NCI-H226 (cell line): ENCODE measurements at regions not wholly inside any gene's neighbourhood (a gene's known extent, or its start where the extent isn't known, plus 50 kb on each side); places are given as distances from the start of the nearest gene placed in this dataset.
A peak's percentile ranks its signal among the peaks of the same experiment; 100 is the strongest.

ENCODE experiments used
- DNase-seq: peaks from one replicate; pipeline ENCODE4 v3.0.0-alpha.2; 2015

GRCh38 chr15:39438799-39439592, 141.9 kb upstream of the THBS1 start:
- DNase-seq: no peak

DNA sequence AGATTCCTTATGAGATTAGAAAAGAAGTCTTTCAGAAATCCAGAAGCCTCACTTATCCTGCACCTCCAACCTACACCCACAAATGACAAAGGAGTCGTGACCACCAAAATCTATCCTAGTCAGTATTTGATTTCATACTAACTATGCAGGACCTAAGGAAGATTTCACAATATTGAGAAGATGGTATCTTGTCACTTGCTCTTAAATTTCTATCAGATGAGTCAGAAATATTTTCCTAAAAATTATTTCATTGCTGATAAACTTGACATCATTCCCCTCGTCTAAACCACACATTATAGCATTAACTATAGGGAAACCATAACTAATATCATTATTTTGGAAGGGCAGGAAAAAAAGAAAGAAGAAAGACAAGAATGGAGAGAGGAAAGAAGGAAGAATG, 138.0 kb upstream of the THBS1 start:
- DNase-seq: no peak

- DNase-seq: no peak
Measured at GRCh38 chr15:39443659-39444219, 137.1 kb upstream of the THBS1 start.

GRCh38 chr15:39444735-39445470, 136.0 kb upstream of the THBS1 start:
- no peak for DNase-seq

GRCh38 chr15:39445931-39446330, 134.9 kb upstream of the THBS1 start:
- no peak for DNase-seq

- DNase-seq: no peak
Measured at GRCh38 chr15:39447346-39447745, 133.5 kb upstream of the THBS1 start.

DNA sequence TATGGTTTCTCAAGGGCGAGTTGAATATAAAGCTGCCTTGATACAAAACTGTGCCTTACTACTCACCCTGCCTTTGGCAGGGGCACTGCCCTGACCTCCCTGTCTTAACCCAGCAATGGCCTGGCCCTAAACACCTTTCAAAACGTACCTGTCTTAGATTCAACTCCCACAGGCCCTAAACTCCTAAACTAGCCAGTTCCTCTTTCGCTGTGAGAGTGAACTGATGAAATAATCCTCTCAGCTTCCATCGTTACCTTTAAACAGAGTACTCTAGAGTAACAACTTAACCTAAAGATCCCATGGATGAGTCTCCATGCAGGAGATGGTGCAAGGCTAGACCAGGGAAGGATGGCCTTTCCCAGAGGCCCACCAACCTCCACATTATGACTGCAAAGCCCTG, 133.0 kb upstream of the THBS1 start:
- no peak for DNase-seq

- DNase-seq: no peak
Measured at GRCh38 chr15:39448409-39448808, 132.5 kb upstream of the THBS1 start.

DNA sequence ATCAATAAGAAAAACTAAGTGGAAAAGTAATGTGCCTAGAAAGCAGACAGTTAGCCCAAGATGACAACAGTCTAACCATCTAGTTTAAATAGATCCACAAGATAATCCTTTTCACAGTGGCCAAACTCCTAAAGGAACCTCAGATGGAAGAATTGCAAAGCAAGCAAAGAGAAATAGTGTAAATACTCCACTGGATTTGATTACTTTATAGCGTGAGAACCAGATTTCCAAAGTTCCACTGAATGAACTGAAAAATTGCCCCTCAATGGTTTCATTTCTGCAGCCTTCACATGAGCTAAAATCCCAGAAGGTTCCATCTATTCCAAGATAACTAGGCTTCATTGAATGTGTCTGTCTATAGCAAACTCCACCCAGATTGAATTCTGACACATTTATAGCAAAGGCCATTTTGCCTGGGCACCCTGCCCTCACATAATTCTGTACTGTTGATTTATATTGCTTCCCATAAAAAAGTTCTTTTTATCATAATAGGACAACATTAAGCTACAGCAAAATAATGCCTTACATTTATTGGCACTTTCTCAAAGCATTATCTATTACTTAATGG, 129.7 kb upstream of the THBS1 start:
- DNase-seq: no peak

DNA sequence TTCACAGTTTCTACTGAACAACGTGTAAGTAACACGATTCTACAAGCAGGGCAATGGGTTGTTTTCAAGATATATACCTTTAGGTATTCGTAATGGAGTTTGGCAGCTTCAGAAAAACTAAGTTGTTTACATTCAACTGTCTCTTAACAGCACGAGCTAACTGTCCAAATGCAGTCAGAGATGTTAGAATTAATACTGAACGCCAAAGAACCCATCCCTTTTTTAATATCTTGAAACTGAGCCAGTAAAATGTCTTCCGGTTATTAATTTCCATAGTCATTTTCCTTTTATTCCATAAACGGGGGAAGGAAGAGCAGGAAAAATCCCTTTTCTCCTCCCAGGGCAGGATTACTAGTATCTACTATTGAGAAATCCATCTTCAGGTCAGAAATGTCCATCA, 129.0 kb upstream of the THBS1 start:
- no peak for DNase-seq

GRCh38 chr15:39453620-39454019, 127.3 kb upstream of the THBS1 start:
- DNase-seq: no peak

GRCh38 chr15:39454189-39454986, 126.5 kb upstream of the THBS1 start:
- DNase-seq: no peak

DNA sequence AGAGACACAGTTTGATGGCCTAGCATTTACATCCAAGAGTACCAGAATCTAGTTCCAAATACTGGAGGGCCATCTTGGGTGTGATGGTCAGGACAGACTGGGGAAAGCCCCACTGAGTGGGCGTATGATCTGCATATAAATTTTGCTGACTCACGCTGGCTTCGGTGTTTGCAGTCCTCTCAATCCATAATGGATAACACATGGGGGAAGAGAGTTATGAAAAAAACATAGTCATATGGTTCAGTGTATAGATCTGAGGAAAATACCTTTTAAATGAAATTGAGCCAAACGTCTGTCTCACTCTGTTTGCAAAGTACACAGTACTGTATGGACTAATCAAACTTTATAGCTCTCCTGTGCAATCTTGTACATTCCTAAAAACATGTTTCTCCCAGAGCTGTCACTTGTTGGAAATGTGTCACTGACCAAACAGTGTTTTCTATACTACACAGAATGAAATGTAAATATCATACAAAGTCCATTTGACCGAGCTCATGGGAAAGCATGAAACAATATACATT, 125.3 kb upstream of the THBS1 start:
- no peak for DNase-seq

GRCh38 chr15:39456159-39456558, 124.7 kb upstream of the THBS1 start:
- DNase-seq: no peak

DNA sequence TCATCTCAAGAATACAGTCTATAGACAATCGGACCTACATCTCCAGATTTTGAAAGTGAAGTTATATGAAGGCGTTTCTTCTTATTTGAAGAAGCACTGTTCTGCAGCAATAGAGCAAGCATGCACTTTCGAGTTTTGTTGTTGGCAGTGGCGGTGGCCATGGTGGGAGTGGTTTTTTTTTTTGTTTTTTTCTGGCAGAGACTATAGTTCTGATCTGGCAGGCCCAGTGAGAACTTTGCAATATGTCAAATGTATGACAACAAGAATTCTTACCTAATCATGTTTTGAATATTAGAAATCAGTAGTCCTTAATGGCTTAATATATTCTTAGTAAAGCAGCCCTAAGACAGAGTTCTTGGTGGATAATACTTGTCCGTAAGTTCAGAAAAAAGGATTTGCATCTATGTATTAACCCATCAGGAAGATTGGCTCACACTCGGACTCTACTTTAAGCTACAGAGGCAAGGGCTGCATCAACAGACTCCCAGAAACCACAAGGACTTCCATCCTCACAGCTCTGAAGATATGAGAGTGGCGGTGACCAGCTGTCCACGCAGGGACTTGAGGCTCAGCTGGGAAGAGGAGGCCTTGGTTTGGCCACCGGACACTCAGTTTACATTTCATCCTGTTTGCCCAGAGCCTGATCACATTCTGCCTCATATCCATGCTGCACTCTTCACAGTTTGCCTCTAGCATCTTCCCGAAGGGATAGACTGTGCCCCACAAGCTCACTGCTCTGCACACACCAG, 124.1 kb upstream of the THBS1 start:
- DNase-seq: no peak

GRCh38 chr15:39458131-39458530, 122.7 kb upstream of the THBS1 start:
- DNase-seq: no peak

DNA sequence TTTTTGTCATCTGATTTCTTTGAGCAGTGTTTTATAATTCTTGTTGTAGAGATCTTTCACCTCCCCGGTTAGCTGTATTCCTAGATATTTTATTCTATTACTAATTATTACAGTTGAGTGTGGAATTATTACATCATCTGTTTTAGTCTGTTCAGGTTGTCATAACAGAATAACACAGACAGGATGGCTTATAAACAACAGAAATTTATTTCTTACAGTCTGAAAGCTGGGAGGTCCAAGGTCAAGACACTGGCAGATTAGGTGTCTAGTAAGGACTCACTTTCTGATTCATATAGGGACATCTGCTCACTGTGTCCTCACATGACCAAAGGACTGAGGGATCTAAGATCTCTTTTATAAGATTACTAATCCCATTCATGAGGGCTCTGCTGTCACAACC, 121.3 kb upstream of the THBS1 start:
- DNase-seq: no peak

DNA sequence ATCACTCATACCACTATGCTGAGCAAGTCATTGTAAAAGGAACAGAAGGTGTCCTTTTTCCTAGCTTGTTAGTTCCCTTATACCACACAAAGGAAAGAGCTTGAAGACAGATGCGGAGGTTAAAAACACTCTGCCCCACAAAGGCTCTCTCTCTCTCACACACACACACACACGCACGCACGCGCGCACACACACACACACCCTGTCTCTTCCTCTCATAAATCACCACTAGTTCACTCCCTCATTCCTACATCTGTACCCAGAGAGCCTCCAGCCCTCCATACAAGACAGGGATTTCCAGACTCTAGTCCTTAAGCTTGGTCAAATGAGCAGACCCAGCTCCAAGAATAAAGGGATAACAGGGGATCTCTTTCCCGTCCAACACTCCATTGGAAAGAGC, 120.1 kb upstream of the THBS1 start:
- DNase-seq: no peak

DNA sequence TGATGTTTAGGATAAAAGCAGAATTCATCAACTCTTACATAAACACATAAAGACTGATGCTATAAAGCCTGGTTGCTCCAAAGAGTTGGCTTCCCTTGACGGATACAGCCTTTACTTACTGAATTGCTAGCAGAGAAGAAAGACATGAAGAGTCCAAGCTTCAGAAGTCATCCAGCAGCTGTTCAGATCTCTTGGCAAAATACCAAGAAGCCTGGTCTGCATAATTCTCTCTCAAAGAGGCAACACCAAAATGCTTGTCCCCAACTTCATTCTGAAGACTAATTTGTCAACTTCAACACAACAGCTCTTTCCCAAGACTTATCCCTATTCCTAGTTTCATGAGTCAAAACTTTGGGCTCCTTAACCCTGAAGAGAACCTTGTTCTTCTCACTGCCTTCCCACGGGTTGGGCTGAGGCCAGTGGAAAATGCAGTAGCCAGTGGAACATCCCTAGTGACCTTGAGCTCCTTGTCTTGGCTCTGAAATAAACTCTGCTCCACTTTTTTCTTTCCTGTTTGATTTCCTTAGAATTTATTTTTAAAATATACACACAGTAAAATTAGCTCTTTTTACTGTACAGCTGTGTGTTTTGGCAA, 119.2 kb upstream of the THBS1 start:
- no peak for DNase-seq

GRCh38 chr15:39462691-39463090, 118.2 kb upstream of the THBS1 start:
- peak; percentile 10 for DNase-seq
